ENCODE measurements at regions not wholly inside any gene's neighbourhood (a gene's known extent, or its start where the extent isn't known, plus 50 kb on each side); places are given as distances from the start of the nearest gene placed in this dataset.

- CTCF ChIA-PET (ENCODE audit: unreplicated experiment): no interaction called here
- Histone ChIP-seq H3K36me3 (ENCODE audit: insufficient read depth, low read length) (no peaks in the 10 kb centered on the region), H3K4me2 (ENCODE audit: low read length) (no peak overlapping the region), H2AFZ (ENCODE audit: low read length) (no peak overlapping the region), H4K20me1 (ENCODE audit: insufficient read depth, low read length) (no peaks in the 10 kb centered on the region), H3K79me2 (ENCODE audit: insufficient read depth, low read depth, low read length) (no peaks in the 10 kb centered on the region), H3K4me3 (ENCODE audit: low read depth, low read length, poor library complexity, severe bottlenecking) (no peak overlapping the region), H3K9me2 (ENCODE audit: insufficient read depth, low read length) (no peaks in the 10 kb centered on the region), H3K4me1 (ENCODE audit: insufficient read depth, low read length, poor library complexity, severe bottlenecking) (no peaks in the 10 kb centered on the region), H3K27ac (ENCODE audit: low read depth, low read length, poor library complexity, severe bottlenecking) (no peak overlapping the region), H3K9me3 (ENCODE audit: low read length) (no peaks in the 10 kb centered on the region)
- no TSS peak for BruUV-seq (replicated peaks)
- intact Hi-C loops (cut with micrococcal nuclease; ENCODE audit: unreplicated experiment): no loop called here
- POLR2A ChIA-PET: interaction anchor here (1.2 kb wide), 1 partner anchor 13 kb away, joined by 3 read pairs; no protein-coding TSS in a partner anchor
- no peak for DNase-seq (ENCODE audit: low spot score)
- TF ChIP-seq EZH2phosphoT487 (IDR thresholded peaks at IDR 0.05; ENCODE audit: borderline replicate concordance, low read depth, low read length) (no peak), CTCF (conservative IDR thresholded peaks at IDR 0.05; ENCODE audit: low read length) (no peak)
These were observed 60.9 kb upstream of the JDP2 start for GRCh38 chr14:75366963-75367362.

- intact Hi-C loops (cut with micrococcal nuclease; ENCODE audit: unreplicated experiment): no loop called here
- no TSS peak for BruUV-seq (replicated peaks)
- no peaks in the 10 kb centered on the region for H3K36me3 ChIP-seq (ENCODE audit: insufficient read depth, low read length)
- H3K4me2 ChIP-seq (ENCODE audit: low read length): no peak overlapping the region
- ChIA-PET POLR2A (interaction anchor here (1.2 kb wide), 1 partner anchor 11 kb away, joined by 3 read pairs; no protein-coding TSS in a partner anchor), CTCF (ENCODE audit: unreplicated experiment) (no interaction called here)
- H3K4me1 ChIP-seq (ENCODE audit: insufficient read depth, low read length, poor library complexity, severe bottlenecking): no peaks in the 10 kb centered on the region
- H3K4me3 ChIP-seq (ENCODE audit: low read depth, low read length, poor library complexity, severe bottlenecking): no peak overlapping the region
- DNase-seq (ENCODE audit: low spot score): no peak
- H3K27ac ChIP-seq (ENCODE audit: low read depth, low read length, poor library complexity, severe bottlenecking): no peak overlapping the region
- TF ChIP-seq CTCF (conservative IDR thresholded peaks at IDR 0.05; ENCODE audit: low read length): no peak
- no peak for TF ChIP-seq EZH2phosphoT487 (IDR thresholded peaks at IDR 0.05; ENCODE audit: borderline replicate concordance, low read depth, low read length)
- no peak overlapping the region for H2AFZ ChIP-seq (ENCODE audit: low read length)
- no peaks in the 10 kb centered on the region for H4K20me1 ChIP-seq (ENCODE audit: insufficient read depth, low read length)
- H3K9me3 ChIP-seq (ENCODE audit: low read length): no peaks in the 10 kb centered on the region
- no peaks in the 10 kb centered on the region for H3K9me2 ChIP-seq (ENCODE audit: insufficient read depth, low read length)
- no peaks in the 10 kb centered on the region for H3K79me2 ChIP-seq (ENCODE audit: insufficient read depth, low read depth, low read length)
These were observed 59.5 kb upstream of the JDP2 start for GRCh38 chr14:75368333-75368732.

DNA sequence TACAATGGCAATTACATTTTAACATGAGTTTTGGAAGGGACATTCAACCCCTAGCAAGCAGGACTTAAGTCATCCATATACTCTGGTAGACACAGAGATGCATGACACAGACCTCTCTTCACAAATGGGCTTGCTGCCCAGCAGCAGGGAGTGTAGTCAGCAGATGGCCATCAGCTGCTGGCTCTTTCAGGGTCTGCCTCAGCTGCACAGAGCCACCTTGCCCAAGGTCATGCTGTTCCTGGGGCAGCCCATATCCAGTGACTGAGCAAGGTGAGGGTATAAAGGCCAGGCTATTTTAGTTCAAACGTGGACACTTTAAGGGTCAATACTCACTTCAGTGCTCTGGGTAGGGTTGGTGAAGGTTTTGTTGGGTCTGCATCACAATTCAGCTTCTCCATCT, 58.3 kb upstream of the JDP2 start:
- Histone ChIP-seq H3K9me2 (ENCODE audit: insufficient read depth, low read length) (no peaks in the 10 kb centered on the region), H3K36me3 (ENCODE audit: insufficient read depth, low read length) (no peaks in the 10 kb centered on the region), H4K20me1 (ENCODE audit: insufficient read depth, low read length) (no peaks in the 10 kb centered on the region), H3K4me2 (ENCODE audit: low read length) (no peak overlapping the region), H3K27ac (ENCODE audit: low read depth, low read length, poor library complexity, severe bottlenecking) (no peak overlapping the region), H2AFZ (ENCODE audit: low read length) (no peak overlapping the region), H3K4me1 (ENCODE audit: insufficient read depth, low read length, poor library complexity, severe bottlenecking) (no peaks in the 10 kb centered on the region), H3K9me3 (ENCODE audit: low read length) (no peaks in the 10 kb centered on the region), H3K79me2 (ENCODE audit: insufficient read depth, low read depth, low read length) (no peaks in the 10 kb centered on the region), H3K4me3 (ENCODE audit: low read depth, low read length, poor library complexity, severe bottlenecking) (no peak overlapping the region)
- TF ChIP-seq CTCF (conservative IDR thresholded peaks at IDR 0.05; ENCODE audit: low read length) (no peak), EZH2phosphoT487 (IDR thresholded peaks at IDR 0.05; ENCODE audit: borderline replicate concordance, low read depth, low read length) (no peak)
- no TSS peak for BruUV-seq (replicated peaks)
- POLR2A ChIA-PET: interaction anchor here (0.6 to 1.2 kb wide), 2 partner anchors 11 to 71 kb away, joined by 3 read pairs; no protein-coding TSS in a partner anchor
- DNase-seq (ENCODE audit: low spot score): no peak
- CTCF ChIA-PET (ENCODE audit: unreplicated experiment): no interaction called here
- intact Hi-C loops (cut with micrococcal nuclease; ENCODE audit: unreplicated experiment): no loop called here
